K562 (cell line): ENCODE measurements at regions not wholly inside any gene's neighbourhood (a gene's known extent, or its start where the extent isn't known, plus 50 kb on each side); places are given as distances from the start of the nearest gene placed in this dataset.

Experiments
- EWSR1 ChIP-seq: fragments of 450-650 bp; IDR thresholded peaks from 2 replicates; pipeline ENCODE4 v1.6.1; 2018; ENCODE audit warnings: borderline replicate concordance, mild to moderate bottlenecking, low read depth, moderate library complexity; ENCODE audit not compliant: partially characterized antibody
- FOS ChIP-seq: IDR thresholded peaks from 3 replicates; pipeline ENCODE4 v1.6.1; 2011; ENCODE audit not compliant: insufficient read length; ENCODE audit errors: extremely low read depth
- GTF2E2 ChIP-seq: fragments of 200-800 bp; sonication (Bioruptor generic); IDR thresholded peaks from 2 replicates; pipeline ENCODE4 v1.6.1; 2016; ENCODE audit warnings: missing genetic modification characterization, missing compliant biosample characterization
- IRF2 ChIP-seq: sonication (generic); formaldehyde crosslinking; IDR thresholded peaks from 2 replicates; pipeline ENCODE4 v1.8.1; 2022; ENCODE audit warnings: mild to moderate bottlenecking, missing genetic modification reagents
- MAFF ChIP-seq: IDR thresholded peaks from 2 replicates; pipeline ENCODE4 v1.6.1; 2012; ENCODE audit warnings: low read length, improper control_type of control experiment
- RERE ChIP-seq: sonication (generic); formaldehyde crosslinking; IDR thresholded peaks from 2 replicates; pipeline ENCODE4 v1.8.0; 2023; ENCODE audit warnings: missing genetic modification reagents, mild to moderate bottlenecking, borderline replicate concordance
- TF ChIP-seq, protein P1 (sequence below): fragments of 250-450 bp; sonication (Bioruptor Pico); IDR thresholded peaks from 2 replicates; pipeline ENCODE4 v1.4.0; 2020
- TF ChIP-seq, protein P2 (sequence below): fragments of 250-450 bp; sonication (Bioruptor Pico); IDR thresholded peaks from 2 replicates; pipeline ENCODE4 v1.9.0; 2021; ENCODE audit warnings: mild to moderate bottlenecking

DNA sequence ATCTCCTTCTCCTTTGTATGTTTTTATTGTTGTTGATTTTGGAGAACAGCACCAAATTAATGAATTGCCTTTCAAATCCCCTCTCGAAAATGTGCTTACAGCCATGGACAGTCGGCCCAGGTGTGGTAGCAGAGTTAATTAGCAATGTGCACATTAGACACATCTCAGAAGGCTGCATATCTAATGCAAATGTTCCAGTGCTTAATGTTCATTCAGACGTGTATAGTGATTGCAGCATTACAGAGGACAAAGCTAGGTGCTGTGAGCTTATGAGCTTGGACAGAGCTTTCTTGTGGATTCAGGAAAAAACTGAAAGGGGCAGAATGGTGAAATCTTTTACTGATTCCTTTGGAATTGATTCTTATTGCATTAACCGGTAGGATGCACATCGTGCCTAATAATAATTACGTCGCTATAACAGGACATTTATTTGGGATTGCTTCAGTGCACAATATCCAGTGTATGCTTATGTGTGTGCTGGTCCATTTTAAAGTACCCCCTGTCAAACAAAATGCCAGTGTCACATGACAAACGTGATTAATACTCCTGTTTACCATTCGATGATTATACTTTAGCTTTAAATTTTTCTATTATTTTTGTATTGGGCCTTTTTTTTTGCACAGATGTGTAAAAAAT, 552.9 kb upstream of the EPHA5 start (continued):
- TF ChIP-seq, protein P1, sequence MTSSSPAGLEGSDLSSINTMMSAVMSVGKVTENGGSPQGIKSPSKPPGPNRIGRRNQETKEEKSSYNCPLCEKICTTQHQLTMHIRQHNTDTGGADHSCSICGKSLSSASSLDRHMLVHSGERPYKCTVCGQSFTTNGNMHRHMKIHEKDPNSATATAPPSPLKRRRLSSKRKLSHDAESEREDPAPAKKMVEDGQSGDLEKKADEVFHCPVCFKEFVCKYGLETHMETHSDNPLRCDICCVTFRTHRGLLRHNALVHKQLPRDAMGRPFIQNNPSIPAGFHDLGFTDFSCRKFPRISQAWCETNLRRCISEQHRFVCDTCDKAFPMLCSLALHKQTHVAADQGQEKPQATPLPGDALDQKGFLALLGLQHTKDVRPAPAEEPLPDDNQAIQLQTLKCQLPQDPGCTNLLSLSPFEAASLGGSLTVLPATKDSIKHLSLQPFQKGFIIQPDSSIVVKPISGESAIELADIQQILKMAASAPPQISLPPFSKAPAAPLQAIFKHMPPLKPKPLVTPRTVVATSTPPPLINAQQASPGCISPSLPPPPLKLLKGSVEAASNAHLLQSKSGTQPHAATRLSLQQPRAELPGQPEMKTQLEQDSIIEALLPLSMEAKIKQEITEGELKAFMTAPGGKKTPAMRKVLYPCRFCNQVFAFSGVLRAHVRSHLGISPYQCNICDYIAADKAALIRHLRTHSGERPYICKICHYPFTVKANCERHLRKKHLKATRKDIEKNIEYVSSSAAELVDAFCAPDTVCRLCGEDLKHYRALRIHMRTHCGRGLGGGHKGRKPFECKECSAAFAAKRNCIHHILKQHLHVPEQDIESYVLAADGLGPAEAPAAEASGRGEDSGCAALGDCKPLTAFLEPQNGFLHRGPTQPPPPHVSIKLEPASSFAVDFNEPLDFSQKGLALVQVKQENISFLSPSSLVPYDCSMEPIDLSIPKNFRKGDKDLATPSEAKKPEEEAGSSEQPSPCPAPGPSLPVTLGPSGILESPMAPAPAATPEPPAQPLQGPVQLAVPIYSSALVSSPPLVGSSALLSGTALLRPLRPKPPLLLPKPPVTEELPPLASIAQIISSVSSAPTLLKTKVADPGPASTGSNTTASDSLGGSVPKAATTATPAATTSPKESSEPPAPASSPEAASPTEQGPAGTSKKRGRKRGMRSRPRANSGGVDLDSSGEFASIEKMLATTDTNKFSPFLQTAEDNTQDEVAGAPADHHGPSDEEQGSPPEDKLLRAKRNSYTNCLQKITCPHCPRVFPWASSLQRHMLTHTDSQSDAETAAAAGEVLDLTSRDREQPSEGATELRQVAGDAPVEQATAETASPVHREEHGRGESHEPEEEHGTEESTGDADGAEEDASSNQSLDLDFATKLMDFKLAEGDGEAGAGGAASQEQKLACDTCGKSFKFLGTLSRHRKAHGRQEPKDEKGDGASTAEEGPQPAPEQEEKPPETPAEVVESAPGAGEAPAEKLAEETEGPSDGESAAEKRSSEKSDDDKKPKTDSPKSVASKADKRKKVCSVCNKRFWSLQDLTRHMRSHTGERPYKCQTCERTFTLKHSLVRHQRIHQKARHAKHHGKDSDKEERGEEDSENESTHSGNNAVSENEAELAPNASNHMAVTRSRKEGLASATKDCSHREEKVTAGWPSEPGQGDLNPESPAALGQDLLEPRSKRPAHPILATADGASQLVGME: no peak
- TF ChIP-seq EWSR1 (no peak), GTF2E2 (no peak), FOS (no peak), RERE (CRISPR knock-in tag) (no peak), IRF2 (CRISPR knock-in tag) (no peak), MAFF (no peak)
- TF ChIP-seq, protein P2, sequence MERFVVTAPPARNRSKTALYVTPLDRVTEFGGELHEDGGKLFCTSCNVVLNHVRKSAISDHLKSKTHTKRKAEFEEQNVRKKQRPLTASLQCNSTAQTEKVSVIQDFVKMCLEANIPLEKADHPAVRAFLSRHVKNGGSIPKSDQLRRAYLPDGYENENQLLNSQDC (CRISPR knock-in tag): no peak
